LoVo (cell line): ENCODE measurements at regions not wholly inside any gene's neighbourhood (a gene's known extent, or its start where the extent isn't known, plus 50 kb on each side); places are given as distances from the start of the nearest gene placed in this dataset.
A peak's percentile ranks its signal among the peaks of the same experiment; 100 is the strongest.
"Not testable (repeated sequence)": the region's sequence is repeated elsewhere in the genome, so short reads cannot be mapped to it uniquely, and the experiment has no call there.

Experiments used
- DNase-seq: peaks from one replicate; pipeline ENCODE4 v3.0.0-alpha.2; 2016; ENCODE audit warnings: low spot score

GRCh38 chr4:144371485-144371884, 231.0 kb upstream of the GYPA start:
- DNase-seq, result no peak

GRCh38 chr4:144374065-144374464, 233.5 kb upstream of the GYPA start:
- no peak for DNase-seq

- DNase-seq, result no peak
These were observed 236.3 kb upstream of the GYPA start for GRCh38 chr4:144376866-144377265.

- DNase-seq, result no peak
These were observed 243.9 kb upstream of the GYPA start for GRCh38 chr4:144384408-144384807.

- peak; percentile 55 for DNase-seq
These were observed 246.0 kb upstream of the HHIP start for GRCh38 chr4:144399927-144400326.

- no peak for DNase-seq
These were observed 243.8 kb upstream of the HHIP start for GRCh38 chr4:144402176-144402575.

GRCh38 chr4:144402999-144403398, 243.0 kb upstream of the HHIP start:
- DNase-seq, result no peak

GRCh38 chr4:144403893-144404292, 242.1 kb upstream of the HHIP start:
- DNase-seq, result no peak

GRCh38 chr4:144409525-144409924, 236.4 kb upstream of the HHIP start:
- no peak for DNase-seq

- DNase-seq, result no peak
These were observed 235.6 kb upstream of the HHIP start for GRCh38 chr4:144410230-144410783.

- DNase-seq, result no peak
These were observed 234.8 kb upstream of the HHIP start for GRCh38 chr4:144411119-144411518.

- DNase-seq, result no peak
These were observed 234.3 kb upstream of the HHIP start for GRCh38 chr4:144411700-144412099.

GRCh38 chr4:144421056-144421455, 224.9 kb upstream of the HHIP start:
- no peak for DNase-seq

GRCh38 chr4:144421839-144422565, 224.0 kb upstream of the HHIP start:
- no peak for DNase-seq

- DNase-seq, result no peak
These were observed 222.0 kb upstream of the HHIP start for GRCh38 chr4:144423930-144424329.

- not testable (repeated sequence) for DNase-seq
These were observed 219.9 kb upstream of the HHIP start for GRCh38 chr4:144426023-144426422.

GRCh38 chr4:144442713-144443112, 203.2 kb upstream of the HHIP start:
- no peak for DNase-seq

GRCh38 chr4:144449611-144450010, 196.3 kb upstream of the HHIP start:
- DNase-seq, result peak; percentile 56

- DNase-seq, result no peak
These were observed 195.4 kb upstream of the HHIP start for GRCh38 chr4:144450526-144450925.

GRCh38 chr4:144451766-144452450, 194.0 kb upstream of the HHIP start:
- no peak for DNase-seq

GRCh38 chr4:144456196-144456595, 189.8 kb upstream of the HHIP start:
- DNase-seq, result no peak

- DNase-seq, result no peak
These were observed 184.1 kb upstream of the HHIP start for GRCh38 chr4:144461906-144462305.

GRCh38 chr4:144463236-144463635, 182.7 kb upstream of the HHIP start:
- no peak for DNase-seq
